ENCODE measurements at regions not wholly inside any gene's neighbourhood (a gene's known extent, or its start where the extent isn't known, plus 50 kb on each side); places are given as distances from the start of the nearest gene placed in this dataset.

GRCh38 chr2:160868891-160869290 lies 291.3 kb upstream of the TANK start:
- DNase-seq (ENCODE audit: low read depth in 2 of 3, low spot score in 1 of 3) = no peak

GRCh38 chr2:160869411-160869810 lies 290.8 kb upstream of the TANK start:
- DNase-seq (ENCODE audit: low read depth in 2 of 3, low spot score in 1 of 3) = no peak

DNA sequence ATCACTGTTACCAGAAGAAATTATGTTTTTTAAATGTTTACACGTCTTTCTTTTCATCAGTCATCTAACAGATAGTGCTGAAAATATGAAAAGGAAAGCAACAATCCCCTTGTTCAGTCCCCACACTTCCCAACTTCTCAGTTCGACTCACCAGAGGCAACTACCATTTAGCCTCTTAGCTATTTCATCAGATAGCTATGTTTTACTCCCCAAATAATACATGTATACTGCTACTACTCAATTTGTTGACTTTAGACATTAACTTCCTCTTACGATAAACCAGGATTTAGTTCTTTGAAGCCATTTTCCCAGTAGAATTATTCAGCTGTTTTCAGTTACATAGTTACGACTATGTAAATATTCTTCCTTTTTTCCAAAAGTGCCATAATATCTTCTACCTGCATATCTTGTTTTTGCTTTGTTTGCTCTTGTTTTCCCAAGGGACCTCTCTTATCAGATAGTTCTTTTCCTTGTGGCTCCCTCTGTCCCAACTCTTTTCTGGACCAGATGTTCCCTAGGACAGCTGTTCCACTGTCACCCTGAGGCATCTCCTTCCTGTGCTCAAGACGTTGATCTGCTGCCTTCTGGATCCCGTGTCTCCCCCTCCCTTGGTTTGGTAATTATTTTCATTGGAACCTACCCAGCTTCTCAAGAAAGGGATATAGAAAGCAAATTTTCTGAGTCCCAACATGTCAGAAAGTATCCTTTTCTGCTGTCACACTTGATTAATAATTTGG lies 289.3 kb upstream of the TANK start:
- DNase-seq (ENCODE audit: low read depth in 2 of 3, low spot score in 1 of 3) = no peak

- DNase-seq (ENCODE audit: low read depth in 2 of 3, low spot score in 1 of 3) = no peak
Observed at GRCh38 chr2:160871953-160872352, 288.3 kb upstream of the TANK start.

DNA sequence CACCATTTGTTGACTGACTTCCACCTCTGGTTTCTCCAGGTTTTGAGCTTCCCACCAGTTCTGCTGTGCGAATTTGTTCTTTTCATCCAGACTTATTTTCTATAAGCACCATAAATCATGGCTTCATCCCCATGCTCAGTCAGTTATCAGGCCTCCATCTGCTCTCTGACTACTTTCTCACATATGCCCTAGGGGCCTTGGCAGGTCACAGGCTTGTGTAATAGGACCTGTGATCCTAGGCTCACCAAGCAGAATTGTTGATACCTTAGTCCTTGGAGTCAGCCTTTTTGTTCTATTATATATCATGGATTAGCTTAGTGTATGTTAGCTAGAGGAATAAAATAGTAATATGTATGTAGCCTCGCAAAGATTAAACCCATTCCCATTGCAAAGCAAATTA lies 284.2 kb upstream of the TANK start:
- no peak for DNase-seq (ENCODE audit: low read depth in 2 of 3, low spot score in 1 of 3)

- DNase-seq (ENCODE audit: low read depth in 2 of 3, low spot score in 1 of 3) = no peak
Observed at GRCh38 chr2:160876765-160877164, 283.5 kb upstream of the TANK start.

- no peak for DNase-seq (ENCODE audit: low read depth in 2 of 3, low spot score in 1 of 3)
Observed at GRCh38 chr2:160878618-160879017, 281.6 kb upstream of the TANK start.

DNA sequence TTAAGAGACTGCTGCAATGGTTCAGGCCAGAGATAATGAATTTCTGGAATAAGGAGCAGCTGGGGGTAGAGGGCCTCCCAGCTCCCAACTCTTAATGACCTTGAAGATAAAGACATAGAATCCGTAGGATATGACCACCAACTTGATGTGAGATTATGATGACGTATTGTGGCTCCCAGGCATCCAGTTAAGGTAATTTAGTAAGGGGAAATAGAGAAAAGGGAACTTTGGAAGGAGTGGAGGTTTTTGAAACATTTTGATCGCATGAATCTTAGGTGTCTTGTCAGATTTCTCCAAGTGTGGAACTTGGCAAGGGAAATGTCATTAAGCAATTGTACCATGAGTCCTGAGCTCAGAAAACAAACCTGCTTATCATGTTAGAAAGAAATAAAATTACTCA lies 277.3 kb upstream of the TANK start:
- no peak for DNase-seq (ENCODE audit: low read depth in 2 of 3, low spot score in 1 of 3)

DNA sequence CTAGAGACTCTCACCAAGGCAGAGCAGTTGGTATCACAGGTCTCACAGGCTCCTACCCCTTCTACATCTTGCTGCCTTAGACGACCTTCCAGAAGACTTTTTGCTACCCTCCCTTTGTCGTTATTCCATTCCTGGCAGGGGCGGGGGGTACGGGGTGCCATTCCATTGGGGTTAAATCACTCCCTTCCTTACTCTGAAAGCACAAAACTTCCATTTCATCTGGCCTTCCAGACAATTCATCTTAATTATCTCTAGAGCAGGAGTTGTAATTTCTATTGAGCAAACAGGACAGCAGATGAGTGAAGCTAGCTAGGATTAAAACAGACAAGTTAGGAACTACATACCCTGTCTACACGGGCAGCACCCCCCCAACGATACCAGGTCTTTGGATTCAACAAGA lies 276.2 kb upstream of the TANK start:
- DNase-seq (ENCODE audit: low read depth in 2 of 3, low spot score in 1 of 3) = no peak

DNA sequence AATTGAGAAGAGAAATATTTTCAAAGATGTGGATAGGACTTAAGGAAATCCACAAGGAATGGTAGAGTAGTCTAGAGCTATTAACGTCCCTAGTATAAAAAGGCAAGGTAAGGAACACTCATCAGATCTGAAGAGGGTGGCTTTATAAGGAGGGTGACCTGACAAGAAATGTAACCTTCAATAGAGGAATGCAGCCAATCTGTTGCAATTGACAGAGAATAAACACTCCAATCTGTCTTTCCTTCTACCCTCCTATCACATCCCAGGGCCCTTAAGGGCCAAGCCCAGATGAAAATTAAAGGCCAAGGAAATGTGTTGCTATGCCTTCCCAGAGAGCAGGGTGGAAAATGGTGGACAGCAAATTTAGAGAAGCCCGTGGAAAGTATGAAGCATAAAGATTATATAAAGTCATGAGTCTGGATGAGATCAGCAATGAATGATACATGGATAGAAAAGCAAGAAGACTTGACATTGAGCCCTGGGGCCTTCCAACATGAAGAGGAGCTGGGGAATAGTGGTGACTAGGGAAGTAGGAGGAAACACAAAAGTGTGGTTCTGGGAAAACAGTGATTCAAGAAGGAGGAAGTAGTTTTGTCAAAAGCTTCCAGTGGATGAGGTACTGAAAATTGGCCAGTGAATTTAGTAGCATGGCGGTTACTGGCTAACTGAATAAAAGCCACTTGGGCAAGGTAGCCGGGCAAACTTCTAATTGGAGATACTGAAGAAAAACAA lies 270.6 kb upstream of the TANK start:
- DNase-seq (ENCODE audit: low read depth in 2 of 3, low spot score in 1 of 3) = no peak

GRCh38 chr2:160890667-160891352 lies 269.4 kb upstream of the TANK start:
- no peak for DNase-seq (ENCODE audit: low read depth in 2 of 3, low spot score in 1 of 3)

- no peak for DNase-seq (ENCODE audit: low read depth in 2 of 3, low spot score in 1 of 3)
Observed at GRCh38 chr2:160891353-160891740, 268.9 kb upstream of the TANK start.

GRCh38 chr2:160892204-160892603 lies 268.0 kb upstream of the TANK start:
- no peak for DNase-seq (ENCODE audit: low read depth in 2 of 3, low spot score in 1 of 3)

DNA sequence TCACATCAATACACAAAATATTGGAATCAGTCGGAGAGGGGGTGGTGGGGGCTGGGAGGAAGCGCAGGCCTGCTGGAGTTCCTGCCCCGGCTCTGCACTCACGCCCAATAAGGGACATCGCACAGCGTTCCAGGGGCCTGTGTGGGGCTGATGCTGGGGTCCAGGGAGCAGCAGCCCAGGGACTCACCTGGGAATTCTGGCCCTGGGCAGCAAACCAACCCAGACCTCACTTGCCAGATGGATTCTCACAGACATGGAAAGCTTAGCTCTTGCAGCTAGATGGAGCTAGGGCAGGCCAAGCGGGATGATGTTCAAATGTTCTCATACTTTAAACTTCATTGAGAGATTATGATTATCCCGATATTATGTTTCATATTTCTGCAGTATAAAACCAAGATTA lies 266.6 kb upstream of the TANK start:
- no peak for DNase-seq (ENCODE audit: low read depth in 2 of 3, low spot score in 1 of 3)

GRCh38 chr2:160898581-160899307 lies 261.5 kb upstream of the TANK start:
- no peak for DNase-seq (ENCODE audit: low read depth in 2 of 3, low spot score in 1 of 3)

- no peak for DNase-seq (ENCODE audit: low read depth in 2 of 3, low spot score in 1 of 3)
Observed at GRCh38 chr2:160901613-160902012, 258.6 kb upstream of the TANK start.

- no peak for DNase-seq (ENCODE audit: low read depth in 2 of 3, low spot score in 1 of 3)
Observed at GRCh38 chr2:160905862-160906261, 254.4 kb upstream of the TANK start.

GRCh38 chr2:160906878-160907277 lies 253.3 kb upstream of the TANK start:
- no peak for DNase-seq (ENCODE audit: low read depth in 2 of 3, low spot score in 1 of 3)

DNA sequence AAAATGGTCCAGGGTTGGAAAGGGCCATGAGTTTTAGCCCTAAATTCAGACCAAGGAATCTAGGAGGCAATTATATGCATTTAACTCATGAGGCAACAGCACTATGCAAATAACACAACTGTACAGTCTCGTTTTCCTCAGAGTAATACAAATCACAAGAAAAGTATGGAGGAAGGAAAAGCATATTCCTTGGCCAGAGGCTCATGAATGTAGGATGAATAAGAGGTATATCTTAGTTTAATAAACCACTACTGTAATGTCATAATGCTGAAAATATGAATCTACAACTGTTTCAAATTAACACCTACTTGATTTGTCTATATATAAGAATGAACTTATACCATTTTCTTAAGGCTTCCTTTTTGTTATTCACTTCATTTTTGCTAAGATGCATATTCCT lies 252.5 kb upstream of the TANK start:
- no peak for DNase-seq (ENCODE audit: low read depth in 2 of 3, low spot score in 1 of 3)

- no peak for DNase-seq (ENCODE audit: low read depth in 2 of 3, low spot score in 1 of 3)
Observed at GRCh38 chr2:160908157-160908556, 252.1 kb upstream of the TANK start.

GRCh38 chr2:160909781-160910242 lies 250.4 kb upstream of the TANK start:
- no peak for DNase-seq (ENCODE audit: low read depth in 2 of 3, low spot score in 1 of 3)

- DNase-seq (ENCODE audit: low read depth in 2 of 3, low spot score in 1 of 3) = no peak
Observed at GRCh38 chr2:160910681-160911080, 249.5 kb upstream of the TANK start.
